Hematopoietic multipotent progenitor cell treated with erythropoietin and hydrocortisone succinate and interleukin-3 and kit ligand, for 8 days (in vitro differentiated cells): ENCODE measurements at regions not wholly inside any gene's neighbourhood (a gene's known extent, or its start where the extent isn't known, plus 50 kb on each side); places are given as distances from the start of the nearest gene placed in this dataset.

Experiments
- DNase-seq: peaks from one replicate; pipeline ENCODE4 v3.0.0-alpha.2; 2015

DNA sequence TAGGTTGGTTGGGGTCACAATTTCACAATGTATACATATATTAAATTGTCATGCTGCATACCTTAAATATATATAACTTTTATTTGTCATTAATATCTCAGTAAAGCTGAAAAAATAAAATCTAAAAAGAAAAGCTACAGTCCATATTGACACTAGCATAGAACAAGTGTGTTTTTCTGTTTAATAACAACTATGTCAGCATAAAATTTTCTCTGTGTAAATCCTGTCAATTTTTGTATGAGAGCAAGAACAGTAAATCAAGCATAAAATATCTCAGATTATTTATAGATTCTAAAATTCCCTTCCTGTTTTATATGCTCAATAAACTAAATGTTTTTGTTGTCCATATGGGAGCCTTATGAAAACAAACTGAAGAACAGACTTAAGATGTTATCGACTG is 739.2 kb downstream of the MRPL39 start:
- DNase-seq, result no peak

DNA sequence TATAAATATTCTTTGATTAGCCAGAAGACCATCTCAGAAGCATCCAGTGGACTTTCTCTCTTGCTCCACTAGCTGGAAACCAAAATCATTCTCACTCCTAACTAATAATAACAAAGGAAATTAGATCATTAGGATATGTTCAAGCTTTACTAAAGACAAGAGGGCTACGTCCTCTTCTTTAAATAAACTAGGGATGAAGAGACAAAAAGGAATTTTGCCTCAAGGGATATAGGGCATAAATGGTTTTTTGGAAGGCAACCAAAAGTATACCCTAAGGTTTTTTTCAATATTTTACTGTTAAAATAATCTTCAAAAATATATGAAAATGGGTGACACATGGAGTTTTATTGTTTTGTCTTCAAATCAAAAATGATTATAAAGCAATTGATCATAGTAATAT is 745.8 kb downstream of the MRPL39 start:
- no peak for DNase-seq

DNA sequence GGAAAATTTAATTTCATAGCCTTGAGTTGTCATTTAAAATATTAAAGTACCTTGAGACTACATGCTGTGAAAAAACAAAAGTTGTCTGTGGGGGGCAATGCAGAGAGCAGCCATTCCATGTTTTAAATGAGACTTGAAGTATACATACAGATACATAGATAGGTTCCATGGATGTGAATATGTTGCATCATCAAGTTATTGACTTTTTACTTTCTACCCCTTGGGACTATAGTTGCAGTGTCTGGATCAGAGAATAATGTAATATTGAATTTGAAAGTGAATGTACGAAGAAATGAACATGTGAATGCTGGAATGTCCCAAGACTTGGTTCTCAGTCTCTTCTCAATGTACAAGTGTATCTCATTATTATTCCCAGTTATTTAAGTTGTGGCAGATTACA is 751.0 kb downstream of the MRPL39 start:
- DNase-seq, result no peak

DNA sequence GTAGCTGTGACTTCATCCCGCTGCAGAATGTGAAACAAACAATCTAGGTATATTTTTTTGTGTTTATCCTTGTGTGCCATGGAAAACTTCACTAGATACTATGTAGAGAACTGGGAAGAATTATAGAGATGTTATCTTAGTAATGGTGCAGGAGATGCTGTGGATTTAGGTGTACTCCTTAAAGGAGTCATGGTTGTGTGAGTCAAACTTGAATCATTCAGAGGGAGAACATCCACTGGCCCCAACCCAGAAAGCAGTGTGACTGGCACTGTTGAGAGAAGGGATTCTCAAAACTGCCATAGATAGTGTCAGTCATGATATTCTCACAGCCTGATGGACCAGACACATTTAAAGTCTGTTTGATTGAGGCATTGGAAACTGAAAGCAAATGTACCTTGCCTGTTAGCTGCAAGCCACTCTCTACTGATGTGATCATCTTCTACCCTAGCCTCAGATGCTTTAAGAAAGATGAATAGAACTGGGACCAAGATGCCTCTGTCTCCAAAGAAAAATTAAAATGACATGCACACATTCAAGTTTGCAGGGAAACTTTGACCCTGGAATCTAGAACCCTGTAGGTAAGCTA is 754.6 kb downstream of the MRPL39 start:
- no peak for DNase-seq

DNA sequence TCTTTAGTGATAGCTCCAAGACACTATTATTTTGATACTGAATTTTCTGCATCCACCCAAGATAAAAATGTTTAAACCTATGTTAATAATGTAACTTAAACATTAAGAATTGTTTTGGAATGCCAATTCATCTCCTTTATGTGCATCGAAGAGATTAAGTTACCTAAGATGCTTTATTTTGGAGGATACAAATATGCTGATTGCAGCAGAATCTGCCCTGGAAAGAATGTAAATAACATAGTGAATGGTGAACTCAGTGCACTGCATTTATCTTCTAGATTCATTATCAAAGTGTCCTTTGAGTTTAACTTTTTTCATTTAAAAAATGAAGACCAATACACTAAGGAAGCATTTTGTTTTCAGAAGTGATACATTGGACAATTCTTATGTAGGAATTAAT is 757.2 kb downstream of the MRPL39 start:
- DNase-seq, result no peak

DNA sequence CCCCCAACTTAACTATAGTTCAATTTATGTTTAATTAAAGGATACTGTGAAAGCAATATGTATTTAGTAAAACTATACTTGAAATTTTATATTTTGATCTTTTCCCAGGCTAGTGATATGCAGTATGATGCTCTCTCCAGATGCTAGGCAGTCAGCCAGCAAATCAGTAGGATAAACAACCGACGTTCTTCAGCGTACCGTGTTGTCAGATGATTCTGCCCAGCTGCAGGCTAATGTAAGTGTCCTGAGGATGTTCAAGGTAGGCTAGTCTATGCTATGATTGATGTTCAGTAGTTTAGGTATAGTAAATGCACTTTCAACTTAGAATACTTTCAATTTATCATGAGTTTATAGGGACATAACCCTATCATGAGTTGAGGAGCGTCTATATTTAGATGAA is 762.6 kb downstream of the MRPL39 start:
- DNase-seq, result no peak

DNA sequence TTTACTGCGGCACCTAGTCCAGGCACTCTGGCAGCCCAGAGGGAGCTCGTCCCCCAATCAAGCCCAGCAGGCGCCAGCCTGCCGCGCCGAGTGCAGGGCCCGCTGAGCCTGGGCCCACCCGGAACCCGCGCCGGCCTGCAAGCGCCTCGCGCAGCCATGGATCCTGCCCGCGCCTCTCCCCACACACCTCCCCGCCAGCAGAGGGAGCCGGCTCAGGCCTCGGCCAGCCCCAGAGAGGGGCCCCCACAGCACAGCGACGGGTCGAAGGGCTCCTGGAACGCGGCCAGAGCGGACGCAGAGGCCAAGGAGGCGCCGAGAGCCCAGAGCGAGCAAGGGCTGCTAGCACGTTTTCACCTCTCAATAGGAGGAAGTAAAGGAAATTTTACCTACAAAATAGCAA is 767.0 kb downstream of the MRPL39 start:
- no peak for DNase-seq

DNA sequence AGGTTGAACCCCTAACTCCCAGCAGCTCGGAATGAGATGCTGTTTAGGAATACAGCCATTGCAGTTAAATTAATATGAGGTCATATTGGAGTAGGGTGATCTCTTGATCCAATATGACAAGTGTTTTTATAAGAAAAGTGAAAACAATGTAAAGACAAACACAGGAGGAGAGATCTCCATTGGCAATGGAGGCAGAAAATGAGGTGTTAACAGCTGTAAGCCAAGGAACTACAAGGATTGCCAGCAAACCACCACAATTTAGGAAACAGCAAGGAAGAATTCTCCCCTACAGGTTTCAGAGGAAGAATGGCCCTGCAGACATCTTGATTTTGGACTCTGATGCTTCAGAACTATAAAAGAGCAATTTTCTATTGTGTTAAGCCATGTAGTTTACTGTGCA is 774.3 kb downstream of the MRPL39 start:
- no peak for DNase-seq

DNA sequence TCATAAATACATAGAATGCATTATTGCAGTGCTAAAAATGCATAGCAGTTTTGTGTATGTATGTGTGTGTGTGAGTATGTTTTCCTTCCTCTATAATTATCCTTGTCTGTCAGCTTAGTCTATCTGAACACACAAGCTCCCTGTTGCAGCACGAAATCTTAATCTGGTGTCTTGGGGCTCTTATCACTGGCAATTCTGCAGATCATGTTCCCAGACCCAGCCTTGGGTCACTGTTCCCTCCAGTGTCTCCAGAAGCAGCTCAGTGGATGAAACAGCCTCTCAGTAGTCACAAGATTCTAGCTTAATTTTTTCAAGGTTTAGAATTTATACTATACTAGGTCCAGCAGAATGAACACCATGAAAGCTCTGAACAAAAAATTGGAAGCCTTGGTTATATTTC is 777.9 kb downstream of the MRPL39 start:
- no peak for DNase-seq

DNA sequence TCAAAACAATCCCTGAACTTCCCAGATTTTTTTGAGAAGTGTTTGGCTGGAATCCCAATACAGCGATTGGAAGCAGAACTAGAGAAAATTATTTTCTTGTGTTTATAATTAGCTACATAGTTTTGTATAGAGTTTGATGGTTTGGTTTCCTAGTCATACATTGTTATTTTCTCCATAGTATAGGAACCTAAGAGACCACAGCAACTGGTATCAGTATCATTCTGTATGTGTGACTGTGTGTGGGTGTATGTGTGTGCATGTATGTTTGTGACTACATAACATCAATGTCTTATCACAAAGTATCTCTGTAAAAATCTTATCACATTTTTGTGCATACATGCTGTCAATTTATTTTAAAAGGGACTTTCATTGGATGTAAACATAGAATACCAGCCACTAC is 780.5 kb downstream of the MRPL39 start:
- no peak for DNase-seq

DNA sequence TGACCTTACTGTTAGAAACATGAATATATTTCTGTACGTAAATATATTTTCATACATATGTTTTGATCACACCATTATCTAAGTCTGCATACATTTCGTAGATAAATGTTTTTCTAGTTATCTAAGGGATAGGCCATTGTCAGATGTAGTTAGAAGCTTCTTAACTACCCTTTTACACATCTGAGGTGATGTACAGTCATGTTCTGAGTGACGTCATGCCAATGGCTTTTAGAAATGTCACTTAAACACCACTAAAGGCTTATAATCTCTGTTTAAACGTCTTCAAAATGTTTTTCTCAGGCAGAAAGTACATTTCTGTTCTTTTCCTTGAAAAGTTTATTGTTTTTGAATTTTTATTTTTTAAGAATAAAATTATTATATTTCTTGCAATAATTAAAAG is 781.9 kb downstream of the MRPL39 start:
- no peak for DNase-seq

DNA sequence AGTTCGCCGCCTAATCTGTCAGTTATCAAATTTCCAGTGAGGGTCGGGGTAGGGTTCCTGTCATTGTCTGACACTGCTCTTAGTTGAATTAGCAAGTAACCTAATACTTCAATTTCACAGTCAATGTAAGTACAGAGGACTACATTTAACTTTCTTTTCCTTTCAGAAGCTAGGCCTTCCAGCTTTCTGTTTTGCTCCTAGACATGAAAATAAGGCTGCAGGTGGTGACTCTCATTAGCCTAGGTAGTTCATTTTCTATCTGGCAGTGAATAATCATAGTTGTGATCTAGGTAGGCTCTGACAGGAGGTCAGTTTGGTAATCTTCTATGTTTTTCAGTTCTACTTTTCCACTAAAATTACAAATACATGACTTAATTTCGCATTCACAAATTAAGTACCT is 783.1 kb downstream of the MRPL39 start:
- no peak for DNase-seq

DNA sequence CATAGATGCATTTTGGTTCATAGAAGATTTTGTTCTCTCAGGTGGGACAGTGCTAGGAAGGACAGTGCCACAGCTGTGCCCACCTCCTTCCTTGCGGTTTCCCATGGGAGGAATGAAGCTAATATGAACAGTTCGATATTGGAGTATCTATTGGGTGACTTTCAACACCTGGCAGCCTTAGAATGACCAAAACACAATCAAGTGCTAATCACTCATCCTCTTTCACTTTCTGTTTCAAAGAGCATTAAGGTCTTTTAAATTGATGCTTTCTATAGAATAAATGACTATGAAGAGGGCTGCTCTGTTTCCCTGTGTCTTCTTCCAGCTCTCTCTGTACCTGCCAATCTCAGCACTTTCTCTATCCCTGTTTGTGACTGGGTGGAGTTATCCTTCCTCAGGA is 784.0 kb downstream of the MRPL39 start:
- DNase-seq, result no peak

DNA sequence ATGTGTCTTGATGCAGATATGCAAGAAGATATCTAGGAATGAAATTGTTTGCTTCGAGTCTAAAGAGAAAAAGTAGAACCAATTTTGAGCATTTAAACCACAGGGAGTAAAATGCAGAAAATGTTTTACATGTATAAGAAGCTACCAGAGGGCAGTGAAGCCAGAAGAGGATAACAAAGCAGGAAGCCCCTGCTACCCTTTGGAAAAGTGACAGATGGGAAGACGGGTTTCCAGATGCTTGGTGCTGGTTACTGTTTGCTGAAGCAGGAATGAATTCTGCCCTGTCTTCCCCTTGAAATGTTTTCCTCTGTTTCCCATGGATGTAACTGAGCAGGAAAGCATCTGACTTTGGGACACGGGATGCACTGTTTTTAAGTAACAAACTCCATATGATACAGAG is 822.2 kb downstream of the MRPL39 start:
- DNase-seq, result no peak

DNA sequence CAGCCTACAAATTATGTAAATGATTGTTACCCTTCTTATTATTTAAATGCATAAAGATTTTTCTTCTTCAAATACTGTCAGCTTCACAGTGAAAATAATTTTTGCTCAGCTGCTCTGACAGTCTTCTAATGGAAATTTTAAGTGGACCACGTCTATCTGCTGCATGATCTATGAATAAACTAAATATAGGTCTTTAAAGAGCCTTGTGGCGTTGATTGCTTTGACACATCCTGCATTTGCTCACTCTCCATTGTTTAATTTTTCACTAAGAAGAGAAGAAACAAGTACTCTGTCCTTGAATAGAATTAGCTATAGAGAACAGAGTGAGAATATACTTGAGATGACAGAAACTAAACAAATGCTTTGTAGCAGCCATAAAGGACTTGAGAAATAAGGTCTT is 826.1 kb downstream of the MRPL39 start:
- DNase-seq, result no peak

DNA sequence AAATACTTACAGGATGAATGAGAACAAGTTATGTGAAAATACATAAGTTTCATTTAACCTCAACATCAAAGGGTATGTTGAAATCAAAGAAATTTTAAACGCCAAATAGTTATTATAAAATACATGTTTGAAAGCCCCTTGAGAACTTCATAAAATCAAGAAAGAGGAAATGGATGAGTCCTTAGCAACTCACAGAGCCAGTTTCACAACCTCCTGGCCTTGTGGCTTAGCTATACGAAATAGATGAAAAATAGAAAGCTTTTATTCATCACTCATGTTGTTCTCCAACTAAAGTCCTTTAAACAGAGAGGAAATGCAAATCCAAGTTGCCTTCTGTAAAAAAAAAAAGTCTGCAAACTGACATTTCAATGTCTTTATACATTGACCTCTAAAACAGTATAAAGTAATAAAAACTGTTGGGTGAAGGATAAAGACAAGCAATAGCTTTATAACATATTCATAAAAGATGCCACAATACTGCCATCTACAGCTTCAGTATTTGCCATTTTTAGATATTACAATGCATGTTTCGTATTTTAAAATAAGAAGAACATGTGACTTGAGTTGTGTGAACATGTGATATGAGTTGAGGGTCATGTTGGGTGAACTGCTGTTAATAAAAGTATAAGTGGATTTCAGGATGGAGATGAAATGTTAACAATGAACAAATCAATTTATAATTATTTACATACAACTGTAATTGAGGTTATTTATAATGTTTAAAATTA is 847.8 kb downstream of the MRPL39 start:
- DNase-seq, result no peak

DNA sequence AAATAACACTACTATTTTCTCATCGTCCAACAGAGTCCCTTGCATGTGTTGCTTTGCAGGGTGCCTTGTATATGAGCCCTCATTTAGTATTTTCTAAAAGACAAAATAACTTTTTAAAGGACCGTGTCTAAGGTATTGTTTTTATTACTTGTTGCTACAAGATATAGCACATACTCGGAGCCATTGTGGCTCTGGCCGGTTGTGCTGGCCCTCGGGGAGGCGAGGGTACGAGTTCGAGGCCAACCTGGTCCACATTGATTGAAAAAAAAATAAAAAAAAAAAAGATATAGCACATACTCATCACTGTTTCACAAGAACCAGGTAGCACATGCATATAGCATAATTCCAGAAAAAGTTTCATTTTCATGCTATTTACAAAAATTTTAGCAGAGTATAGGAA is 869.2 kb downstream of the MRPL39 start:
- no peak for DNase-seq

DNA sequence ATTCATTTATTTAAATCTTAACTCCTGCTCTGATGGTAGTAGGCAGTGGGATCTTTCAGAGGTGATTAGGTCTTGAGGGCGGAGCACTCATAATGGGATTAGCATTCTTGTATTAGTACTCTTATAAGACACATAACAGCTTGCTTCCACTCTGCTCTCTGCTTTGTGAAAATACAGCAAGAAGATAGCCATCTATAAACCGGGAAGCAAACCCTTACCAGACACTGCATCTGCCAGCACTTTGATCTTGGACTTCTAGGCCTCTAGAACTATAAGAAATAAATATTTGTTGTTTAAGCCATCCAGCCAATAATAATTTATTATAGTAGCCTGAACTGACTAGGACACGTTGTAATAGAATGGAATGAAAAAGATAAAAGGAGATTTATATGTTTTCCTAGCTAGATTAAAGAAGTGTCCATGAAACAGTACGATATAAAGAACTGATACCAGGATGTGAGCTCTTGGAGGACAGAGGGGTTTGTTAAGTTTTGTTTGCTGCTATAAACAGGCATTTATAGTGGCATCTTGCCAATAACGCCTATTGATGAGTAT is 869.9 kb downstream of the MRPL39 start:
- no peak for DNase-seq

DNA sequence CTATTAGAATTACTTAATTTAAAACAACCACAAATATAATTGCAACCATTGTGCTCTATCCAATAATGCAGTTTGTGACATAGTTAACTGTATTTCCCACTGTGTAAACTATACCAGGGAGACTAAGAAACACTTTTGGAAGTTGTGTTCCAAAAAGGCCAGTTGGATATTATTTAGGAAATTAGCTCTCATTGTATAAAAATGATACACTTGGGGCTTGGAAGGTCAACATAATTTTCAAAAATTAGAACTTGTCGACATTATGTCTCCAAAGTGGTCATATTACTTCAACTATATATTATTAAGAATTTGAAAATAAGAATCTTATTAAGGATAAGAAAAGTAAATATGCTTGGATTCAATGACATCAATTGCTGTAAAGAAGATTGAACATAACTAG is 876.6 kb downstream of the MRPL39 start:
- DNase-seq, result no peak

DNA sequence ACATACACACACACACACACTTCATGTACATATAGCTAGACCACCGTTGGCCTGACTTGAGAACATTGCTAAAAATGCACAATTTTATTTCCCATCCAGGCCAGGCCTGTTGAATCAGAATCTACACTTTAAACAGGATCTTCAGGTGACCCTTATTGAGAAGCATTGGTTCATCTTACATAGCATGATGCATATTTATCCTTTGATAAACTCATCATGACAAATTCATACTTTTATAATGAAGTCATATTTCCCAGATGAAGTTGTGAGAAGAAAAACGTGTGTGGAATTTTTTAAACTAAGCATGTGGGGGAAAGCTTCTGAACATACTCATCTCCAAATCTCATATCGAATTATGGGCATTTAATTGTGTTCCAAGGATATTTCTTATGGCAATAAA is 877.7 kb downstream of the MRPL39 start:
- DNase-seq, result no peak

DNA sequence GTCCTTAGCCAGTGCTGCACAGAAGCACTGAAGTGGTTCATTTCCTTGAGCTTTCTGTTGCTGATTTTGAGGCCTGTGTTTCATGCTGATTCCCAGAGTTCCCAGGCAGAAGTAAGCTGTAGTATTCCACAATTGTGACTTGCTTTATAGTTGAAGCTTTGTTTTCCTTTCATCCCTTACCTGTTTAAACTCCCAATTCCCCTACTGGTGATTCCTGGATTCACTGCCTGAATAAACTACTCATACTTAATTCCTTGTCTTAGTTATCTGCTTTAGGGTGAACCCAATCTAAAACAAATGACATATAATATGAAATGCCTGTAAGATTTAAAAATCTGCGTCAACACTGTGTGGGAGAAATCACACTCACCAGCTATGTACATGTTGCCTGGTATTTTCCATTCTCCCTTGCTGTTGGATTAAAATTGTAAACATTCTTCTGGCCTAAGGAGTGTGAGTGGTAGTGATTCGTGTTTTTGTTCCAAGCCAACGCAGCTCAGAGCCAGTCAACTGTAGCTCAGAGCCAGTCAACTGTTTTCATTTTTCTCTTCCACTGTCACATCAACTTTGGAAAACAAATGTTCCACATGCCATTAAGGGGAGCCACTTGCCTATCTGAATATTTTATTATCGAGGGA is 879.4 kb downstream of the MRPL39 start:
- no peak for DNase-seq

DNA sequence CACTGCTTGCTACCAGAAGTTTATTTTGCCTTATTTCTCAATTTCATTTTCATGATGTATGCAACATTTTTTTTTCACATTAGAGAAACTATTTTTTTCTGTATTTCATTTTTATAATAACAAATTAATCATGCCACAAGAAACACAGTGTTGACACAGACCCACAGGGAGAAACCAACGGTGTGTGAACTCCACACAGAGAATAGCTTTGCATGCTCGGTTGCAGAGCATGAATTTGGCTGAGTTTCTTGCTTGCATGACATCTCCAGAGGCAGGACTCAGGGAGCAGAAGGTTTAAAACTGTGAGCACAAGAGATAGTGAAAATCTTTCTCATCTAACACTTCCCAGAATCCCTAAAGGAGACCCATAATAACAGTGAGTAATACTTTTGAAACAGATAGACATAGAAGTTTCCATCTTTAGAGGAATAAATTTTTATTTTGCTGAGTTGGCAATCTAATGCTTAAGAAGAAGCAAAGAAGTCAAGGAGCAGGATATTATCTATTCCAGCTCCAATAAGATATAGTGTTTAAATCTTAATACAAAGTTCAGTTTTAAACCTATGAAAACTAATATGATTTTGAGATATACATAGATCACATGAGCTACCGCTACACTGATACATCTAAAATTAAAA is 890.9 kb downstream of the MRPL39 start:
- DNase-seq, result no peak

DNA sequence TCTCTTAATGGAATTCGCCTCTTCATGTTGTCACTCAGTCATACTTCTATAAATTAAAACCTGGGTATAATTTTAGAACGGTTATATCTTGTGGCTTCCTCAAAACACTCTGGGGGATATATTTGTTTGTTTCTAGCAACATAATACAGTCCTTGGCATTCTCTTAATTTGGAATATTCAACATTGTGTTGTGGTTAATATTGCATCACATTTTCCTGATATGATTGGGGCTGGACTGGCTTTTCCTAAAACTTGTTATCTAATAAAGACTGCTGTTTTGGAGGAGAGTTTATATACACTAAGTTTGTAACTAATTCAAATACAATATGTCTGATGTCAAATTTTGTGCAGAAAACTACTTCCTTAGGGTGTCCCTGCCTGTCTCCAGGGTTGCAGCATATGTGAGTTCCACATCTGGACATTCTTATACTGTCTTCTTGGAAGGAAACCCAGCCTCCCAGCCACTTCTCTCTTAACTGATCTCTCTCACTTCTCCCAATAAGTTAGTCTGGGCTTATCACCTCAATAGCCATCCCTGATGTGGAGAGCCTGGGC is 892.6 kb downstream of the MRPL39 start:
- DNase-seq, result no peak

DNA sequence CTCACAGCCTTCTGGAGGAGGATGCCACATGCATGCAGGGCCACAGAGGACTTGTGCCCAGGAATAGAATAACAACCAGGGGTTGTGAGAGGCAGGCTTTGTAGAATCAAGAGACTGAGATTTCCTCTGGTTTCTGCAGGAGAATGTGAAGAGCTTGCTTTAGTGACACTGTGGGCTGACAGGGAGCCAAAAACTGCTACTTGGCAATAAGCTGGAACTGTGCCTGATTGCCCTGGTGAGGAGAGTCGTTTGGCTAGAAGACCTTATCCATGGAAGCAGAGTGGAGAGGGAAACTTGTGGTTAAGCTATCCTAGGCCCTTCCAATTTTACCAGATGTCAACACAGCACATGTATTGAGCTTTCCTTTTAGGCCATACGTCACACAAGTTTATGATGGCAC is 902.1 kb downstream of the MRPL39 start:
- DNase-seq, result no peak
